ENCODE measurements at regions not wholly inside any gene's neighbourhood (a gene's known extent, or its start where the extent isn't known, plus 50 kb on each side); places are given as distances from the start of the nearest gene placed in this dataset.

DNA sequence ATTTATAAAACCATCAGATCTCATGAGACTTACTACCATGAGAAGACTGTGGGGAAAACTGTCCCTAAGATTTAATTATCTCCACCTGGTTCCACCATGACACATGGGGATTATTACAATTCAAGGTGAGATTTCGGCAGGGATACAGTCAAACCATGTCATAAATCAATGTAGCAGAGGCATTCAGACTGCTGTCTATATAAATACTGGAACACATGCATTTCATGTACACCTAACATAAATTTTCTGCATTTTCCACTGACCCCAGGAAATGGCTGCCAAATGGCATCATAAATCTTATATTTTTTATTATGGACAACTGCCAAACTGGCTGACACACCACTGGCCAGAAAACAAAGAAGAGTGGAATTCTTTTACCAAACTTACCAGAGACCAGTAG is 755.1 kb upstream of the EPHA6 start:
- no peak overlapping the region for H3K4me3 Mint-ChIP-seq

More for the DNA sequence above, 755.1 kb upstream of the EPHA6 start:
- TF ChIP-seq CREB1 (CRISPR knock-in tag; IDR thresholded peaks at IDR 0.05; ENCODE audit: low read depth) (no peak), POLR2AphosphoS5 (IDR thresholded peaks at IDR 0.05; ENCODE audit: low read depth) (no peak), NANOG (IDR thresholded peaks at IDR 0.05; ENCODE audit: borderline replicate concordance) (no peak), ZNF114 (CRISPR knock-in tag; IDR thresholded peaks at IDR 0.05) (no peak), STAT1 (IDR thresholded peaks at IDR 0.05; ENCODE audit: unreplicated experiment) (no peak), EZH2 (IDR thresholded peaks at IDR 0.05; ENCODE audit: low read depth, unreplicated experiment) (no peak)
- TF ChIP-seq, protein P1, sequence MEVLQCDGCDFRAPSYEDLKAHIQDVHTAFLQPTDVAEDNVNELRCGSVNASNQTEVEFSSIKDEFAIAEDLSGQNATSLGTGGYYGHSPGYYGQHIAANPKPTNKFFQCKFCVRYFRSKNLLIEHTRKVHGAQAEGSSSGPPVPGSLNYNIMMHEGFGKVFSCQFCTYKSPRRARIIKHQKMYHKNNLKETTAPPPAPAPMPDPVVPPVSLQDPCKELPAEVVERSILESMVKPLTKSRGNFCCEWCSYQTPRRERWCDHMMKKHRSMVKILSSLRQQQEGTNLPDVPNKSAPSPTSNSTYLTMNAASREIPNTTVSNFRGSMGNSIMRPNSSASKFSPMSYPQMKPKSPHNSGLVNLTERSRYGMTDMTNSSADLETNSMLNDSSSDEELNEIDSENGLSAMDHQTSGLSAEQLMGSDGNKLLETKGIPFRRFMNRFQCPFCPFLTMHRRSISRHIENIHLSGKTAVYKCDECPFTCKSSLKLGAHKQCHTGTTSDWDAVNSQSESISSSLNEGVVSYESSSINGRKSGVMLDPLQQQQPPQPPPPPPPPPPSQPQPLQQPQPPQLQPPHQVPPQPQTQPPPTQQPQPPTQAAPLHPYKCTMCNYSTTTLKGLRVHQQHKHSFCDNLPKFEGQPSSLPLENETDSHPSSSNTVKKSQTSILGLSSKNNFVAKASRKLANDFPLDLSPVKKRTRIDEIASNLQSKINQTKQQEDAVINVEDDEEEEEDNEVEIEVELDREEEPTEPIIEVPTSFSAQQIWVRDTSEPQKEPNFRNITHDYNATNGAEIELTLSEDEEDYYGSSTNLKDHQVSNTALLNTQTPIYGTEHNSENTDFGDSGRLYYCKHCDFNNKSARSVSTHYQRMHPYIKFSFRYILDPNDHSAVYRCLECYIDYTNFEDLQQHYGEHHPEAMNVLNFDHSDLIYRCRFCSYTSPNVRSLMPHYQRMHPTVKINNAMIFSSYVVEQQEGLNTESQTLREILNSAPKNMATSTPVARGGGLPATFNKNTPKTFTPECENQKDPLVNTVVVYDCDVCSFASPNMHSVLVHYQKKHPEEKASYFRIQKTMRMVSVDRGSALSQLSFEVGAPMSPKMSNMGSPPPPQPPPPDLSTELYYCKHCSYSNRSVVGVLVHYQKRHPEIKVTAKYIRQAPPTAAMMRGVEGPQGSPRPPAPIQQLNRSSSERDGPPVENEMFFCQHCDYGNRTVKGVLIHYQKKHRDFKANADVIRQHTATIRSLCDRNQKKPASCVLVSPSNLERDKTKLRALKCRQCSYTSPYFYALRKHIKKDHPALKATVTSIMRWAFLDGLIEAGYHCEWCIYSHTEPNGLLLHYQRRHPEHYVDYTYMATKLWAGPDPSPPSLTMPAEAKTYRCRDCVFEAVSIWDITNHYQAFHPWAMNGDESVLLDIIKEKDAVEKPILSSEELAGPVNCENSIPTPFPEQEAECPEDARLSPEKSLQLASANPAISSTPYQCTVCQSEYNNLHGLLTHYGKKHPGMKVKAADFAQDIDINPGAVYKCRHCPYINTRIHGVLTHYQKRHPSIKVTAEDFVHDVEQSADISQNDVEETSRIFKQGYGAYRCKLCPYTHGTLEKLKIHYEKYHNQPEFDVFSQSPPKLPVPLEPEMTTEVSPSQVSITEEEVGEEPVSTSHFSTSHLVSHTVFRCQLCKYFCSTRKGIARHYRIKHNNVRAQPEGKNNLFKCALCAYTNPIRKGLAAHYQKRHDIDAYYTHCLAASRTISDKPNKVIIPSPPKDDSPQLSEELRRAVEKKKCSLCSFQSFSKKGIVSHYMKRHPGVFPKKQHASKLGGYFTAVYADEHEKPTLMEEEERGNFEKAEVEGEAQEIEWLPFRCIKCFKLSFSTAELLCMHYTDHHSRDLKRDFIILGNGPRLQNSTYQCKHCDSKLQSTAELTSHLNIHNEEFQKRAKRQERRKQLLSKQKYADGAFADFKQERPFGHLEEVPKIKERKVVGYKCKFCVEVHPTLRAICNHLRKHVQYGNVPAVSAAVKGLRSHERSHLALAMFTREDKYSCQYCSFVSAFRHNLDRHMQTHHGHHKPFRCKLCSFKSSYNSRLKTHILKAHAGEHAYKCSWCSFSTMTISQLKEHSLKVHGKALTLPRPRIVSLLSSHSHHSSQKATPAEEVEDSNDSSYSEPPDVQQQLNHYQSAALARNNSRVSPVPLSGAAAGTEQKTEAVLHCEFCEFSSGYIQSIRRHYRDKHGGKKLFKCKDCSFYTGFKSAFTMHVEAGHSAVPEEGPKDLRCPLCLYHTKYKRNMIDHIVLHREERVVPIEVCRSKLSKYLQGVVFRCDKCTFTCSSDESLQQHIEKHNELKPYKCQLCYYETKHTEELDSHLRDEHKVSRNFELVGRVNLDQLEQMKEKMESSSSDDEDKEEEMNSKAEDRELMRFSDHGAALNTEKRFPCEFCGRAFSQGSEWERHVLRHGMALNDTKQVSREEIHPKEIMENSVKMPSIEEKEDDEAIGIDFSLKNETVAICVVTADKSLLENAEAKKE (CRISPR knock-in tag; IDR thresholded peaks at IDR 0.05): no peak
- Histone ChIP-seq H3K9me2 (ENCODE audit: insufficient read depth) (peaks cover 14% of the 10 kb centered on the region), H4K20me1 (replicated peaks; ENCODE audit: insufficient read depth) (no peaks in the 10 kb centered on the region), H3K27ac (ENCODE audit: low read depth) (no peak overlapping the region), H3K4me2 (no peak overlapping the region), H3K4me1 (ENCODE audit: insufficient read depth) (no peaks in the 10 kb centered on the region), H3K36me3 (ENCODE audit: insufficient read depth) (no peaks in the 10 kb centered on the region; the same call in 1 of the 2 replicates), H3F3A (replicated peaks; ENCODE audit: low read depth) (no peaks in the 10 kb centered on the region), H3K79me2 (replicated peaks; ENCODE audit: insufficient read depth) (no peaks in the 10 kb centered on the region), H3K27me3 (ENCODE audit: insufficient read depth) (no peaks in the 10 kb centered on the region), H3K4me3 (no peak overlapping the region), H2AFZ (no peak overlapping the region)
- peaks cover 8% of the 10 kb centered on the region; the same call in 2 of the 3 replicates for H3K36me3 Mint-ChIP-seq (ENCODE audit: low read depth)
- no peaks in the 10 kb centered on the region for H3K27me3 Mint-ChIP-seq (ENCODE audit: insufficient read depth, low read depth, poor library complexity)
- DNase-seq (ENCODE audit: low spot score) (no peak), ATAC-seq (no peak)
- H3K27ac Mint-ChIP-seq: no peak overlapping the region
- H3K4me1 Mint-ChIP-seq: no peaks in the 10 kb centered on the region
- peaks cover 11% of the 10 kb centered on the region; the same call in 2 of the 3 replicates for H3K9me3 Mint-ChIP-seq

Measured in GM23338 (cell line).